Hypothalamus (tissue), 51 donors: ENCODE measurements at regions not wholly inside any gene's neighbourhood (a gene's known extent, or its start where the extent isn't known, plus 50 kb on each side); places are given as distances from the start of the nearest gene placed in this dataset.

ENCODE experiments used
- DNase-seq, 51 donors: peaks; one replicate each; lab custom pipeline; 2025; lab: John Stamatoyannopoulos, UW

DNA sequence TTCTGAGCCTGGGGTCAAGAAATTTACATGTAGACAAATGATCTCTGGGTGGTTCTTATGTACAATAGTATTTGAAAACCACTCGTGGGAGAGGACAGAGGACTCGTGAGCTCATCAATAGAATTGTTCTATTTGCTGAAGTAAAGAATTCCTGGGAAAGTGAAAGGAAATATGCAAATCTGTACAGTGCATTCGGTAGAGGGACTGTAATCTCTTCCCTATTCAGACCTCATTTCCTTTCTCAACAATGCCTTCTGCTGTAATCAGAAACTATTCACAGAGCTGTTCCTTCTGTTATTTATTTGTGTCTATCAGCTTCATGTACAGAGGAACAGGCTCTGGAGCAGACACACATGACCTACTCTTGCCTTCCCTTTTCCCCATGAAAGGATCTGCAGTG is 709.4 kb upstream of the KIRREL3 start:
- DNase-seq, result no peak

DNA sequence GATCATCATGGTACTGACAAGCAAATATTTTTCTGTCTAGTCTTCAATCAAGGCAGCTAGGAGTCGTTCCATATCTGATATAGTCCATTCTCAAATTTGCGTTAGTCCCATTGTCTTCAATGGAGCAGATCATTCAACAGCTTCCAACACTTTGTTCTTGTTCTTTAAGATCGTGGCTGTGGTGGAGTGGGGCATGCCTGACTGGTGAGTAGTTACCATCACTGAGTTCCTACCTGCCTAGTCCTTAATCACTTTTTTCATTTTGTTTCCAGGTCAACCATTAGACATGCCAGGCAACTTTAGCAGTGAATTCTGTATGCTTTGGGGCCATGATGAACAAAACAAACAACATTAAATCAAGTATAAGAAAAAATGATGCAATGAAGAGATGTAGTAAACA is 693.1 kb upstream of the KIRREL3 start:
- DNase-seq, result no peak

DNA sequence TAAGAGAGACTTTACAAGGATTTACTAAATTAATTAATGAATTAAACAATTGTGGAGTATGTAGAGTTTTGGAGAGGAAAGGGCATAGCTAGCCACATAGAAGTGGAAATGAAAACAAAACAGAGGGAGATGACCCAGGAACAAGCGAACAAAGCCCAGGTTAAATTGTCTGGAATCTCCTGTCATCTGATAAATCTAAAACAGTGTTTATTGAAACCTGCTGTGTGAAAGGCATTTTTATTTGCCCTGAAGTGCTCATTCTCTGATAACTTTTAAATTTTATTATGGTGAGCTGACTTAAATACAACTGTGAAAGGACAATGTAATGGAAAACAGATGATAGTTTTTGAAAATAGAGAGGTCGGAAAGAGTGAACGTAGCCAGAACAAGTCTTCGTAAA is 682.8 kb upstream of the KIRREL3 start:
- no peak for DNase-seq

DNA sequence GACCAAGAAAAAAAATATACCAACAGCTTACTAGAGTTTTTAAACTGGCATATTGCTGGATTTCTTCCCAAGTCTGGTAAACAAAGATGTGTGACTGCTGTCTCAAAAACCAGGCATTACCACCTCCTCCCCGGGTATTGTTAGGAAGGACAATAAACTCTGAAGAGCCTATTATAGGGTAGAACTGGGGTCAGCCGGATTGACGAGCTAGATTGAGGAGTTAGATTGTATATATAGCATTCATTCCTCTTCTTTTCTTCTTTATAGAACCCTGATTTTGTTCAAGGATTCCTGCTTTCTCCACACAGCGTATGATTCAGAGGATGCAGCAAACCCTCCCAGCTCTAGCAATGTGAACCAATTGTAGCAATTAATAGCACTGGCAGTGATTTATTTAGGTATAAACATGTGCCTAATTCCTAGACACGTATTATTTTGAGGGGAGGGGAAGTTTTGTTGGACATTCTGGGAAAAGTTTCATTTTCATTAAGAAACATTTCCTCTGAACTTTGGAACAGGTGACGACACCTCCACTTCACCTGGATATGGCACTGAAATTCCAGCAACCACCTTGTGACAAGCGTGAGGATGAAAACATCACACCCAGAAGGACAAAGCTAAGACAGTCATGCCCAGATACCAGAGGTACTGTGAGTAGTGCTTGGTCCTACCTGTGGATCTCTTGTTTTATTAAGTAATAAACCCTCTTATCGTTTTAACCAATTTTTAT is 679.4 kb upstream of the KIRREL3 start:
- no peak for DNase-seq

DNA sequence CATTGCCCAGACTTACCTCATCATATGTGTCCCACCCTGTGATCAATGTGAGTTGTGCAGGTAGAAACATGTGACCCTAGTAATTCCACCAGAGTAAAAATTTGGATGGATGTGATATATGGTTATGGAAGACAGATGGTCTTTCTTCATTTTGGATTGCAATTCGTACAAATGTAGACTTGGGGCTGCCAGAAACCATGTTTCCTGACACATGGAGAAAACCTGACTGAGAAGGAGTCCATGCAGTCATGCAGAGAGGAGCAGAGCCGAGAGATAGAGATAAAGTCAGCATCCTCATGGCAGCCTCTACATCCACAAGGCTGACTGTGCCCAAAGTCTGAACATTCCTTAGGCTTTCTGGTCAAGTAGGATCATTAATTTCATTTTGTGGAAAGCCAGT is 678.1 kb upstream of the KIRREL3 start:
- DNase-seq, result no peak

DNA sequence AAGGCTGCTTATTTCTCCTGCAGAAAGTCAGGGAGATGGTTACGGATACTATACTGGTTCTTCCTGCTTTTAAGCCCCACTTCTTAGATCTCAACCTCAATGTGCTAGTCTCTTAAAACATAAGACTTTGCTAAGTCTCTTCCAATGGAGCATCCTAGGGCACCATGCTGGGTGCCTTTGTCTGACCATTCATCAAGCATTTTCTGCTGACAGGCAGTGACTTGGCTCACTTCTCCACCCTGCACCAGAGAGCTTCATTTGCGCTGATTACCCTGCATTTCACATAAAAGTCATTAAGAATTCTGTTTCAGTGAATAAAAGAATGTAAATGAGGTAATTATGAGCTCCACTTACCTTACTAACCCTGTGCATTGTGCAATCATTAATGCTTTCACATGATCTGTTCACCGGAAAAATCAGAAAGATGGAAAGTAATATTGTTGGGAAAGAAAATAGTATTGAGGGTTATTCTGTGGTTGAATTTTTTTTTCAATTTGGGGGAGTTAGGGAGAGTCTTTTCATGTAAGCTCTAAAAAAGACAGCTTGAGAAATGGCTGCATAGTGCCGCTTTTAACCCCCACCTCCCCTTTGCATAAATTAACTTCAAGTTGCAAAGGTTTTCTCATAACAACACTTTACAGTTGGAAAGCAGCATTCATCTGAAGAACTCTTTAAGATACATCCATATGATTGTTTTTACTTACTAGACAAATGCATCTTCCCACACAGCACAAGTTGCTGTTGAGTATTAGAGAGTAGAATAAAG is 677.3 kb upstream of the KIRREL3 start:
- DNase-seq, result peak in 1 of 51 donors; percentile 1

DNA sequence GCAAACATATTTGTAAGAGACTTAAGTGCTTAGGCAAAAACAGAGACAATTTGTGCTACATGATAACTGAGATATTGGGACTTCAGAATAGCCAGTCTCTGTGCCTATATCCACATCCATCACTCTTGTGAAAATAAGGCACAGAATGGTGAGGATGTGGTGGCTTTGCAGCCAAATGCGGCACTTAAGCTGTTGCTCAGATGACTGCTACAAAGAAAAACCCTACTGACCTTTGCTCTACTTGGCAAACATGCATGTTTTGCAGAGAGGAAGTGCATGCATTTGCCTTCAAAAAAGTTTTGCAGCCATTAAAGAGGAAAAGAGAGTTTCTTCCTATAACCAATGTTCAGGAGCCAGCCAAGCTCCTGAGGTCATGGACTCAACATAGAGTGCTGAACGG is 675.0 kb upstream of the KIRREL3 start:
- DNase-seq, result peak in 1 of 51 donors; percentile 2

DNA sequence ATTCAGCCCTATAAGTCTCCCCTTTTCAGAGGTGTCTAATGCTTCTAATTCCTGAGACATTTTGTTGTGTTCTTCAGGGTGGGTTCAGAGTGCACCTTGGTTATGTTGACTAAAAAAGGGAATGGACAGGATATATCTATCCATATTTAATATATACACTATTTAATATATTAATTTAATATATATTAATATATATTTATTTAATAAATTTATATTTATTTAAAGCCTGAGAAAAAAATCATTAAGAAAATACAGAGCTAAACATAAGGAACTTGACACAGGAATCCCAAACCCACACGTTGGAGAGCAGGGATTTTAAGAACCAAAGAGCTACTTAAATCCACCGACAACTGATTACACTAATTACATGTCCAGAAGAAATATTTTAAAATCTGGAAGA is 674.2 kb upstream of the KIRREL3 start:
- DNase-seq, result no peak

DNA sequence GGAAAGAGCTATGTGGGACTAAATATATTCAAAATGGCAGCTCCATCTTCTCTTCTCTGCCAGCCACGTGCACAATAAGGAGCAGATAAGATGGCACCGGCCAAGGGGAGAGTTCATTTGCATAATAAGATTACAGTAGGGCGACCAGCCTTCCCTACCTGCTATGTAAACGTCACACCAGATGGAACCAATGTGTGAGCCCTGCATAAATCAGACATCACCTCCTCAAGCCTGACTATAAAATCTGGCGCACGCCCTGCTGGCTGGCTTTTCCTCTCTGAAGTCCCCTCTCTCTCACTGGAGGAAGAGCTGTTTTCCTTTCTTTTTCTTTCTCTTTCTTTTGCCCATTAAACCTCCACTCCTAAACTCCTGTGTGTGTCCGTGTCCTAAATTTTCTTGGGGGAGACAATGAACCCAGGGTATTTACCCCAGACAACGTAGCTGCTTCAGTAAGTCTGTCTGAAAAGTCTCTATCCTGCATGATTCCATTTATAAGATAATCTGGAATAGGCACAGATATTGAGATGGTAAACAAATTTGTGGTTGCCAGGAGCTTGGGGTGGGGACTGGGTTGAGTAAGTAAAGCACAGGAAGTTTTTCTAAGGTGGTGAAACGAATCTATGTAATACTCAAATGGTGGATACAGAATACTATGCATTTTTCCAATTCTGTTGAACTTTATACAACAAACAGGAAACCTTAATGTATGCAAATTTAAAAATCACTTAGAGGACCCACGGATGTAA is 670.0 kb upstream of the KIRREL3 start:
- no peak for DNase-seq

DNA sequence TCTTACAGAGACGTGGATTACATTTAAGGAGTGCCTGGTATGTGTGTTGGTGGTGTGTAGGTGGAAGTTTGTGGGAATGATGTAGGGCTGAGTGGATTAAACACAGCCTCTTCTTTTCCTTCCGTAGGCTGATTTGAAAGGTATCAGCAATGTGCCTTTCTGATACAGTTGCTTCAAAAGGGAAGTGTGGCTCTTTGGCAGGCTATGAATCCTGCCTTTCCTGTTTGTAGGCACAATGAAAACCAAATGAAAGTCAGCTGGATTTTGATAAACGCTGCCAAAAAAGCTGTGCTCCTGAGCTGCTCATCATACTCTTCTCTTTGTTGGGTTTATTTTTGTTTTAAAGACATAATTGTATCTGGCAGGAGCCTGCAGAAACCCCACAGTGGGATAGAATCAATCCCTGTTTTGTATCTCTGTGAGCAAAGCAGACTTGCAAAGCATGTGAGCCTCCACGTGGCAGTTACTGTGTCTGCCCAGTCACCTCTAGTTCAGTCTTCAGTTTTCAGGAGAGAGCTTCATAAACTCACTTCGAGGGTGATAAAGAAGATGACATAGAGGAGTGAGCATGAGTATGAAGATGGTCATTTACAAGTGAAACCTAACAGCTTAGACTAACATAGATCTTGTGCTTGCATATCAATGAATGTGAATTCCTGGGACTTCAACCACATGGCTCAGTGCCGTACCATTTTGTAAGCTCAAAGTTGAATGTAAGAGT is 655.7 kb upstream of the KIRREL3 start:
- no peak for DNase-seq

DNA sequence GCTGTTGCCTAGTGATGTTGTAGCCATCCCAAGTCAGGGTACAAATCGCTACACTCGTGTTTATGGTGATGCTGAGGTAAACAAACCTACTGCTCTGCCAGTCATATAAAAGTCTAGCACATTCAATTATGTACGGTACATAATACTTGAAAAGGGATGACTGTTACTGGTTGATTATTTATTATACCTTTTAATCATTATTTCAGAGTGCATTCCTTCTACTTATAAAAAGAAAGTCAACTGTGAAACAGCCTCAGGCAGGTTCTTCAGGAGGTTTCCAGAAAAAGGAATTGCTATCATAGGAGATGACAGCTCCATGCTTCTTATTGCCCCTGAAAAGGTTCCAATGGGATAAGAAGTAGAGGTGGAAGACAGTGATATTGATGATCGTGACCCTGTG is 652.5 kb upstream of the KIRREL3 start:
- DNase-seq, result no peak

DNA sequence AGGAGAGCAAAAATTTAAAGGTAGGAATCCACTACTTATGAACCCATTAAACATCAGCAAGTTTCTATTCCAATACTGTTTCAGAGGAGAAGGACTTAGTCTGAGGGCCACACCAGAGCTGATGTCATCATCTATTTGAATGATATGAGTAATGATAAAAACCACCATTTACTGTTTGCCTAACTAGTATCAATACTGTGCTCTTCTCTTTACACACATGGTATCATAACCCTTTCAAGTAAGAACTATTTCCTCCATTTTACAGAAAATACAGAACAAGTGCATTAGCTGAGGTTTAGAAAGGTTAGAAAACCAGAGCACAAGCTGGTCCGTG is 651.3 kb upstream of the KIRREL3 start:
- no peak for DNase-seq

DNA sequence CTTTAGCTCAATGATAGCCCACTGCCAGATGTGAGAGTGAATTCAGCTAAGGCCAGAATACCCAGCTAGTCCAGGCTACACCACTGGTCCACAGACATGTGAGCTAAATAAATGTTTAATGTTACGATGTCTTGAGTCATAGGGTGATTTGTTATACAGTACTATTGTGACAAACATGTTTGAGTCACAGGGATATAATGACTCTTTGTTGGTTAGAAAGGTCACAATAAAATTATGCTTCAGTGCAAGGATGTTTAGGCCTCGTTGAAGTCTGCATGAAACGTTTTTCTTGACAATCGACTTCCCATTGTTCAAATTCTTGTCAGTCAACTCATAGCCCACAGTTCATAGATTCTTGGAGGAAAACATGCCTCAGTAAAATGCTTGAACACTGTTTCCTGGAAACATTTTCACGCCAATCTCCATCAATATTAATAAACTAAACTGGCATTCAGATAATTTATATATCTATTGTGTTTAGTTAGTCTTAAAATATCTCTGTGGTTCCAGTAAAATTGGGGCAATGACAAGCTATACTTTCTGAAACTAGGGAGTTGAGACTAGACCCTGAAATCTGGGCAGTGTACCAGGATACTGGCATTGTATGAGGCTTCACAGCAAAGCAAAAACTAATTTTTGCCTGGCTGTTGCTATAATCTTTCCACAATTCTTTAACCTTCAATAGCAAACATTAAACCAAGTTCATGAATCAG is 650.8 kb upstream of the KIRREL3 start:
- DNase-seq, result no peak

DNA sequence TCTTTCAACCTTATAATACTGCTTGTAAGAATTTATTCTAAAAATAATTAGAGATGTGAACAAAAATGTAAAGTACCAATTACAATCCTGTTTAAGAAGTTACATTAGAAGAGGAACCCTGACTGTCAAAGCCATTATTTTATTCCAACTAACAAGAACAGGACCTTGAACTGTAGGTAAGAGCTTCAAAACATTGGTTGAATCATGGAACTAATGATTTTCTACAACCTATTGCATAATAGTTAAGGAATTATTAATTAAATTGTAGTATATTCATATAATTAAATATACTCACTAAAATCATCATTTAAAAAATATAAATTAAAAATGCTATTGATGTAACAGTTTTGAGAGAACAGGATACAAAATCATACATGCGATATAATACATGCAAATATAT is 649.4 kb upstream of the KIRREL3 start:
- no peak for DNase-seq

DNA sequence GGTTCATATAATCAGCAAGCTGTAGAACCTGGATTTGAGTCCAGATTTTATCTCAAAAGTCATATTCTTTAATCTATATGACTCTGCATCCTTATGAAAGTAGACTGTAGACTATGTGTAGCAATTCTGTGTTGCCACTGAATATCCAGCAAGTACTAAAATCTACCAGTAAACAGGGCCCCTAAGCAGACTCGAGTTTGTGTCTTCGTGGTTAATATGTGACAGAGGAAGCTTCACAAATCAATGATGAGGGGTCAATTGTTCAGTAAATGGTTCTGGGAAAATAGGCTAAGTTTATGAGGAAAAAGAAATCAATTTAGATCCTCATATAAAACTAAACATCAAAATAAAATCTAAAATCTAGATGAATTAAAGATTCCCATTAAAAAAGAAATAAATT is 648.5 kb upstream of the KIRREL3 start:
- no peak for DNase-seq

DNA sequence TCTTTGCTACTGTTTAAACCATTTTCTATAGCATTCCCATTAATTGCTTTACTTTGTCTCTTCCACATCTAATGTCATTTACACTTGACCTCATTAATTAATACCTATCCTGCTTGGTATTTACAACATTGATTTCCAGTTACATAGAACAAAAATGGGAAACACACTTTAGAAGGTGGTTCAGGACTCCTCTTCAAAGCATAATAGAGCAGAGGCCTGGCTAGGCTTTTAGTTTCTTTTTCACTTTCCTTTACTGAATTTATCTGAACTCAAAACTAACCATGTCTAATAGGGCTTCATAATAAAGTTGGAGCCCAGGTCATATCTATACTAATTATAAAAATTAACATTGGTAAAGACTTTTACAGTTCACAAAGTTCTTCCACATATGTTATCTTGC is 648.0 kb upstream of the KIRREL3 start:
- DNase-seq, result no peak

DNA sequence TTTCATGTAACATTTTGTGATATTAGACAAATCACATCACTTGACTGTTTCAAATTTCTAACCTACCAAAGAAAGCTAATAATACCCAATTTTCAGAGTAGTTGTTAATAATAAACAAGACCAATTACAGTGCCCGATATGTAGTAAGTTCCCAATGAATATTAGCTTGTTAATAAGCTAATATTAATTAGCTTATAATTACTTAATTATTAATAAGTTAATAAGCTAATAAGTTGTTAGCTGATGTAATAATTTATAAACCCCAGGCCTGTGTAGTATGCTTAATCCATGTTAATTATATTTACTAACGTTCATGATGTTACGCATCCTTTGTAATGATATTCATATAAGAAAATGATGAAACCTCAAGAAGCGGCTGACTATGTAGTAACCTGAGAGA is 643.8 kb upstream of the KIRREL3 start:
- no peak for DNase-seq

DNA sequence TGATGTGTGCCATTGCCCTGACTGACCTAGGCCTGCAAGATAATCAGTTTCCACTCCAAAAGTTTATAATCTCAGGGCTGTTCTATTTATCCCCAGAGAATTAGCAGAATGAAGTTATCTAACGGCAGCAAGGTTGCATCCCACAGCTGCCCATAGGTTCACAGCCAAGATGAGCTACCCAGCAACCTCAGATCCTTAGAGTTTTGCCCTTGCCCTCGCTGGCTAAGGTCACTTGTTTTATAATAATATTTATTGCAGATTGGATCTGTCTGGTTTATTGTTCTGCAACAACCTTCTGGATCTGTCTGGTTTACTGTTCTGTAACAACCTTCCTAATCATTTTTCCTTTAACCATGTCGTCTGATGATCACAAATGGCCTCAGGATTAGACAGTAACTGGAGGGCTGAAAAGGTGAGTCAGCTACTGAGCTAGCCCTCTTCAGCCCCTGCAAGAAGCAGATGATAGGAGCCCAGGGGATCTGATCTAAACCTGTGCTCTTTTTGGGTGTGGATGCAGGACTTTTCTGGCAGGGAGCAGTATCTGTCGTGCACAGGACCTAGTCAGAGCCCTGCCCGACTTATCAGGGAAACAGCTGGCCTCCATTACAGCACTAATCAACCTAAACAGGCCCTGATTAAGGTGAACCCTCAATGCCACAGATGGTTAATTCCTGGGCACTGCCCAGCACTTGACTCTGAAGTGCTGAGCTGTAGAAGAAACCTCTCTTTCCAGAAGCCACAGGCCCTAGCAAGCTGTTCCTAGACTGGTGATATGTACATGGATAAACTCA is 642.9 kb upstream of the KIRREL3 start:
- no peak for DNase-seq

DNA sequence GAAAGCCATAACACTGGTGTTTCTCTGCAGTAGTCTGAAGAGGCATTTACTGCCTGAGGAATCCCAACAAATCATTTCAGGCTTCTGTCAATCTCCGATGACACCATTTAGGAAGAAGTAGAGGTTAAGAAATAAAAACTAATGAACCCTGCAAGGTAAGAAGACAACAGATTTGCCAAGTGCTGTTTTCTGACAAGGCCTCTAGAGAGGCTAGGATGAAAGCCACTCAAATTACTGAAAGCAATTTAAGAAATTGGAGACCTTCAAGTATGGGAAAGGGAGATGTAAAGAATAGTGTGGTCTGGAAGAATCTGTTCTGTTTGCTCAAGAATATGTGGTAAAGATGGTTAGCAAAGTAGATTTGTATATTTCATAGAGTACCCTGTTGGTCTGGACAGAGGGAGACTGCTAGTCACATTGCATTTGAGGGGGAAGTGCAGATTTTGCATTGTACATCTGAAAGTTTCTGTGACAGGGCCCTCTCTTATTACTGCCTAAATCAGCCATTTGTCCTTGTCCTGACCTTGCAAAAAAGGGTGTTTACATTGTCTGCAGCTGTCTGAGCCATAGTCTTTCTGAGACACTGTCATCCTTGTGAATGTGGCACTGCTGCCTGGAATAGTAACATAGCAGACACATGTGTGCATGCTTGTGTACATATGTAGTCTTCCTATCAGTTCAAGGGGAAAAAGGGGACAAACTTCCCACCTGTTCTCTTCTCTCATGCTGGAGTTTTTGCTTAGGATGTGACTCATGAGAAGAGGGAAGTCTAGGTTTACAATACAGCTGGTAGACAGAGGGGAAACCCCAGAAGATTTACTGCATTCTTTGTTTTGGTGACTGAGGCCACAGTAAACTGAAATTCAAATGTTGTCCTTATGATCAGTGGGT is 640.2 kb upstream of the KIRREL3 start:
- DNase-seq, result no peak
